ENCODE measurements at regions not wholly inside any gene's neighbourhood (a gene's known extent, or its start where the extent isn't known, plus 50 kb on each side); places are given as distances from the start of the nearest gene placed in this dataset.

DNA sequence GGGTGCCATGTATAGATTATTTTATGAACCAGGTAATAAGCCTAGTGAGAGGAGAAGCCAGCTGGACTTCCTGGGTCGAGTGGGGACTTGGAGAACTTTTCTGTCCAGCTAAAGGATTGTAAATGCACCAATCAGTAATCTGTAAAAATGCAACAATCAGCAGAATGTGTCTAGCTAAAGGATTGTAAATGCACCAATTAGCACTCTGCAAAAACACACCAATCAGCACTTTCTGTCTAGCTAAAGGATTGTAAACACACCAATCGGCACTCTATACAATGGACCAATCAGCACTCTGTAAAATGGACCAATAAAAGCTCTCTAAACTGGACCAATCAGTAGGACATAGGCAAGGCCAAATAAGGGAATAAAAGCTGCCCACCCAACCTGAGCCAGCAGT, 392.9 kb downstream of the KDM5D start:
- ATAC-seq (ENCODE audit: insufficient number of reproducible peaks, low FRiP score, low read depth) (no peak), DNase-seq (ENCODE audit: low spot score) (no peak)
- Histone ChIP-seq H3K27me3 (replicated peaks; ENCODE audit: insufficient read depth) (no peaks in the 10 kb centered on the region), H3K4me1 (ENCODE audit: control insufficient read depth in 1 of 2, low read depth in 2 of 2) (no peaks in the 10 kb centered on the region), H3K36me3 (no peaks in the 10 kb centered on the region), H3K4me3 (no peak overlapping the region), H3K27ac (no peak overlapping the region), H3K9me3 (no peaks in the 10 kb centered on the region)
- TF ChIP-seq, protein P1, sequence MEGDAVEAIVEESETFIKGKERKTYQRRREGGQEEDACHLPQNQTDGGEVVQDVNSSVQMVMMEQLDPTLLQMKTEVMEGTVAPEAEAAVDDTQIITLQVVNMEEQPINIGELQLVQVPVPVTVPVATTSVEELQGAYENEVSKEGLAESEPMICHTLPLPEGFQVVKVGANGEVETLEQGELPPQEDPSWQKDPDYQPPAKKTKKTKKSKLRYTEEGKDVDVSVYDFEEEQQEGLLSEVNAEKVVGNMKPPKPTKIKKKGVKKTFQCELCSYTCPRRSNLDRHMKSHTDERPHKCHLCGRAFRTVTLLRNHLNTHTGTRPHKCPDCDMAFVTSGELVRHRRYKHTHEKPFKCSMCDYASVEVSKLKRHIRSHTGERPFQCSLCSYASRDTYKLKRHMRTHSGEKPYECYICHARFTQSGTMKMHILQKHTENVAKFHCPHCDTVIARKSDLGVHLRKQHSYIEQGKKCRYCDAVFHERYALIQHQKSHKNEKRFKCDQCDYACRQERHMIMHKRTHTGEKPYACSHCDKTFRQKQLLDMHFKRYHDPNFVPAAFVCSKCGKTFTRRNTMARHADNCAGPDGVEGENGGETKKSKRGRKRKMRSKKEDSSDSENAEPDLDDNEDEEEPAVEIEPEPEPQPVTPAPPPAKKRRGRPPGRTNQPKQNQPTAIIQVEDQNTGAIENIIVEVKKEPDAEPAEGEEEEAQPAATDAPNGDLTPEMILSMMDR (IDR thresholded peaks at IDR 0.05): no peak

- DNase-seq (ENCODE audit: low spot score): no peak
- no peaks in the 10 kb centered on the region for H3K9me3 ChIP-seq
- no peaks in the 10 kb centered on the region for H3K36me3 ChIP-seq
- no peak overlapping the region for H3K27ac ChIP-seq
- TF ChIP-seq, protein P1 (IDR thresholded peaks at IDR 0.05): no peak
- no peak overlapping the region for H3K4me3 ChIP-seq
- no peak for ATAC-seq (ENCODE audit: insufficient number of reproducible peaks, low FRiP score, low read depth)
- H3K4me1 ChIP-seq (ENCODE audit: control insufficient read depth in 1 of 2, low read depth in 2 of 2): no peaks in the 10 kb centered on the region
- no peaks in the 10 kb centered on the region for H3K27me3 ChIP-seq (replicated peaks; ENCODE audit: insufficient read depth)
These were observed 422.8 kb downstream of the KDM5D start for GRCh38 chrY:19321701-19322100.

DNA sequence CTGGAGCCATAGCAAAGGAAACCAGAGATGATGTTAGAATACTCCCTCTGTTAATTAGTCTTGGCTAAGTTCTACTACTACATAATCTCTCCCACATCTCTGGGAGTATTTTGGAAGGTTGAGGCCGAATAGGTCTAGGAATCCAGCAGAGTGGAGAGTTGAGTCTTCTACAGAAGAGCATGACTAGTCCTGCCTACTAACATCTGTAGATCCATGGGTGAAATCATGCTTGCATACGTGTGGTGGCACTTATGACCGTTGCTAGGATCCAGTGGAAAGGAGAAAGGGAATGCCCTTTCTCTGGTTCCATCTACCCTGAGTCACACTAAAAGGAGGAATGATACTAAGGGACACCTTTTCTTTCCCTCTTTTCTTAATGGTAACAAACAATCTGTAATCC, 425.4 kb downstream of the KDM5D start:
- TF ChIP-seq, protein P1 (IDR thresholded peaks at IDR 0.05): no peak
- ATAC-seq (ENCODE audit: insufficient number of reproducible peaks, low FRiP score, low read depth) (no peak), DNase-seq (ENCODE audit: low spot score) (no peak)
- Histone ChIP-seq H3K27me3 (replicated peaks; ENCODE audit: insufficient read depth) (no peaks in the 10 kb centered on the region), H3K4me1 (ENCODE audit: control insufficient read depth in 1 of 2, low read depth in 2 of 2) (no peaks in the 10 kb centered on the region), H3K36me3 (no peaks in the 10 kb centered on the region), H3K9me3 (no peaks in the 10 kb centered on the region), H3K4me3 (no peak overlapping the region), H3K27ac (no peak overlapping the region)

- no peaks in the 10 kb centered on the region for H3K36me3 ChIP-seq
- no peaks in the 10 kb centered on the region for H3K4me1 ChIP-seq (ENCODE audit: control insufficient read depth in 1 of 2, low read depth in 2 of 2)
- no peak overlapping the region for H3K27ac ChIP-seq
- H3K9me3 ChIP-seq: no peaks in the 10 kb centered on the region
- TF ChIP-seq, protein P1 (IDR thresholded peaks at IDR 0.05): no peak
- DNase-seq (ENCODE audit: low spot score) (no peak), ATAC-seq (ENCODE audit: insufficient number of reproducible peaks, low FRiP score, low read depth) (no peak)
- no peak overlapping the region for H3K4me3 ChIP-seq
- no peaks in the 10 kb centered on the region for H3K27me3 ChIP-seq (replicated peaks; ENCODE audit: insufficient read depth)
These were observed 427.1 kb downstream of the KDM5D start for GRCh38 chrY:19317271-19317987.

GRCh38 chrY:19307627-19308026, 436.9 kb downstream of the KDM5D start:
- H3K9me3 ChIP-seq: no peaks in the 10 kb centered on the region
- no peaks in the 10 kb centered on the region for H3K4me1 ChIP-seq (ENCODE audit: control insufficient read depth in 1 of 2, low read depth in 2 of 2)
- H3K4me3 ChIP-seq: no peak overlapping the region
- no peak for ATAC-seq (ENCODE audit: insufficient number of reproducible peaks, low FRiP score, low read depth)
- H3K36me3 ChIP-seq: no peaks in the 10 kb centered on the region
- H3K27ac ChIP-seq: no peak overlapping the region
- no peaks in the 10 kb centered on the region for H3K27me3 ChIP-seq (replicated peaks; ENCODE audit: insufficient read depth)
- DNase-seq (ENCODE audit: low spot score): no peak
- TF ChIP-seq, protein P1 (IDR thresholded peaks at IDR 0.05): no peak

All from thoracic aorta (tissue), 2 donors.